ENCODE measurements at regions not wholly inside any gene's neighbourhood (a gene's known extent, or its start where the extent isn't known, plus 50 kb on each side); places are given as distances from the start of the nearest gene placed in this dataset.
A peak's percentile ranks its signal among the peaks of the same experiment; 100 is the strongest.

DNA sequence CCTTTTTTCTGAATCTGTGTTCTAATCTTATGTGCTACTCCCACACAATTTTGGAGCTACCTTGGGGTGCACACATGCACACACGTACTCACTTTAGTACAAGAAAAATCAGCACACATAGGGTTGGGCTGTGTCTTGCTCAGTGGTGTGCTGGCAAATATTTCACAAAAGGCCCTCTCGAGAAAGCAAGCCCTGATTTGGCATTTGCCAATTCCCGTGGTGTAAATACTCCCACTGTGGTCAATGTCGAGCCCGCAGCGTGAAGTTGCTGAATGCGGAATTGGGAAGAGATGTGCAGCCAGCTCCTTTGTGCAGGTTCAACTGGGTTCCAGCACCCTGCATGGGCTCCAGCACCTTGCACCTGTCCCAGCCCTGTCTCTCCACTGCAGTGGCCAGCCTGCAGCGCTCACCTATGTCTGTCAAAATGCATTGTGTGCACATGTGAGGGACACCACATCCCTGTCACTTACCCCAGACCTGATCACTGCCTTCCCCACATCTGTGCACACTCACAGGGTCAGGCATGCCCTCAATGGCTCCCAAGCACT lies 78.4 kb upstream of the WNT4 start:
- Histone ChIP-seq H3K27me3 (ENCODE audit: insufficient read depth, low read length) (peaks cover 17% of the 10 kb centered on the region), H4K20me1 (ENCODE audit: insufficient read depth, low read length) (no peaks in the 10 kb centered on the region), H3K36me3 (ENCODE audit: insufficient read depth, low read length) (no peaks in the 10 kb centered on the region), H2AFZ (ENCODE audit: low read length) (no peak overlapping the region), H3K4me1 (ENCODE audit: insufficient read depth, low read length) (no peaks in the 10 kb centered on the region), H3K79me2 (ENCODE audit: insufficient read depth, low read length) (no peaks in the 10 kb centered on the region), H3K9me3 (ENCODE audit: low read depth, low read length) (no peaks in the 10 kb centered on the region), H3K4me2 (ENCODE audit: insufficient read depth, low read length) (no peak overlapping the region), H3K27ac (ENCODE audit: low read depth, low read length) (no peak overlapping the region), H3K4me3 (ENCODE audit: insufficient read depth, low read length) (no peak overlapping the region)
- no peak for DNase-seq (ENCODE audit: insufficient read length, low spot score, missing footprints)
- TF ChIP-seq, protein P1, sequence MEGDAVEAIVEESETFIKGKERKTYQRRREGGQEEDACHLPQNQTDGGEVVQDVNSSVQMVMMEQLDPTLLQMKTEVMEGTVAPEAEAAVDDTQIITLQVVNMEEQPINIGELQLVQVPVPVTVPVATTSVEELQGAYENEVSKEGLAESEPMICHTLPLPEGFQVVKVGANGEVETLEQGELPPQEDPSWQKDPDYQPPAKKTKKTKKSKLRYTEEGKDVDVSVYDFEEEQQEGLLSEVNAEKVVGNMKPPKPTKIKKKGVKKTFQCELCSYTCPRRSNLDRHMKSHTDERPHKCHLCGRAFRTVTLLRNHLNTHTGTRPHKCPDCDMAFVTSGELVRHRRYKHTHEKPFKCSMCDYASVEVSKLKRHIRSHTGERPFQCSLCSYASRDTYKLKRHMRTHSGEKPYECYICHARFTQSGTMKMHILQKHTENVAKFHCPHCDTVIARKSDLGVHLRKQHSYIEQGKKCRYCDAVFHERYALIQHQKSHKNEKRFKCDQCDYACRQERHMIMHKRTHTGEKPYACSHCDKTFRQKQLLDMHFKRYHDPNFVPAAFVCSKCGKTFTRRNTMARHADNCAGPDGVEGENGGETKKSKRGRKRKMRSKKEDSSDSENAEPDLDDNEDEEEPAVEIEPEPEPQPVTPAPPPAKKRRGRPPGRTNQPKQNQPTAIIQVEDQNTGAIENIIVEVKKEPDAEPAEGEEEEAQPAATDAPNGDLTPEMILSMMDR (IDR thresholded peaks at IDR 0.05; ENCODE audit: extremely low read depth, low read depth, low read length), result no peak

GRCh38 chr1:22222723-22223122 lies 79.8 kb upstream of the WNT4 start:
- no peak overlapping the region for H3K4me2 ChIP-seq (ENCODE audit: insufficient read depth, low read length)
- no peak overlapping the region for H3K27ac ChIP-seq (ENCODE audit: low read depth, low read length)
- no peaks in the 10 kb centered on the region for H3K9me3 ChIP-seq (ENCODE audit: low read depth, low read length)
- DNase-seq (ENCODE audit: insufficient read length, low spot score, missing footprints), result no peak
- H3K4me1 ChIP-seq (ENCODE audit: insufficient read depth, low read length), result no peaks in the 10 kb centered on the region
- H4K20me1 ChIP-seq (ENCODE audit: insufficient read depth, low read length), result no peaks in the 10 kb centered on the region
- no peak overlapping the region for H2AFZ ChIP-seq (ENCODE audit: low read length)
- H3K4me3 ChIP-seq (ENCODE audit: insufficient read depth, low read length), result no peak overlapping the region
- peaks cover 16% of the 10 kb centered on the region for H3K27me3 ChIP-seq (ENCODE audit: insufficient read depth, low read length)
- H3K36me3 ChIP-seq (ENCODE audit: insufficient read depth, low read length), result no peaks in the 10 kb centered on the region
- H3K79me2 ChIP-seq (ENCODE audit: insufficient read depth, low read length), result no peaks in the 10 kb centered on the region
- TF ChIP-seq, protein P1 (IDR thresholded peaks at IDR 0.05; ENCODE audit: extremely low read depth, low read depth, low read length), result no peak

- Histone ChIP-seq H4K20me1 (ENCODE audit: insufficient read depth, low read length) (no peaks in the 10 kb centered on the region), H2AFZ (ENCODE audit: low read length) (no peak overlapping the region), H3K36me3 (ENCODE audit: insufficient read depth, low read length) (no peaks in the 10 kb centered on the region), H3K9me3 (ENCODE audit: low read depth, low read length) (no peaks in the 10 kb centered on the region), H3K27ac (ENCODE audit: low read depth, low read length) (no peak overlapping the region), H3K4me1 (ENCODE audit: insufficient read depth, low read length) (no peaks in the 10 kb centered on the region), H3K27me3 (ENCODE audit: insufficient read depth, low read length) (peaks cover 18% of the 10 kb centered on the region), H3K4me2 (ENCODE audit: insufficient read depth, low read length) (no peak overlapping the region), H3K4me3 (ENCODE audit: insufficient read depth, low read length) (no peak overlapping the region), H3K79me2 (ENCODE audit: insufficient read depth, low read length) (no peaks in the 10 kb centered on the region)
- TF ChIP-seq, protein P1 (IDR thresholded peaks at IDR 0.05; ENCODE audit: extremely low read depth, low read depth, low read length), result no peak
- peak; percentile 22 for DNase-seq (ENCODE audit: insufficient read length, low spot score, missing footprints)
These were observed 80.3 kb upstream of the WNT4 start for GRCh38 chr1:22223176-22223575.

DNA sequence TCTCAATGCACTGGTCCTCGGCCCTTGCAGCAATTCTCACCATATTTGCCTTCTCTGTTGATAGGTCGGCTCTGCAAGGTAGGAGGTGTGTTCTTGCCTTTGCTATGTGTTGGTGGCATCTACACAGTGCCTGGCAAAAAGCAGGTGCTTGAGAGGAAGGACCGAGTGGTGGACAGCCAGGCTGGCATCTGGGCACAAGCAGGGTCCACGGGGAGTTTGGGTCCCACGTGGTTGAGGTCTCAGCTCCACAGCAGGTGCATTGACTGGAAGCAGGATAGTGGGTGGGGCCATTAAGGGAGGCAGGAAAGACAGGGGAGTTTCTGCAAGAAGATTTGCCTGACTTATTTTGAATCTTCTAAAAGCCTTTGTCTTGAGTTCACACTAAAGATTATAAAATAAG lies 81.2 kb upstream of the WNT4 start:
- Histone ChIP-seq H3K27me3 (ENCODE audit: insufficient read depth, low read length) (peaks cover 19% of the 10 kb centered on the region), H3K27ac (ENCODE audit: low read depth, low read length) (no peak overlapping the region), H3K4me3 (ENCODE audit: insufficient read depth, low read length) (no peak overlapping the region)

More for the DNA sequence above, 81.2 kb upstream of the WNT4 start:
- Histone ChIP-seq H2AFZ (ENCODE audit: low read length) (no peak overlapping the region), H4K20me1 (ENCODE audit: insufficient read depth, low read length) (no peaks in the 10 kb centered on the region), H3K9me3 (ENCODE audit: low read depth, low read length) (no peaks in the 10 kb centered on the region), H3K4me1 (ENCODE audit: insufficient read depth, low read length) (no peaks in the 10 kb centered on the region), H3K36me3 (ENCODE audit: insufficient read depth, low read length) (no peaks in the 10 kb centered on the region), H3K79me2 (ENCODE audit: insufficient read depth, low read length) (no peaks in the 10 kb centered on the region), H3K4me2 (ENCODE audit: insufficient read depth, low read length) (no peak overlapping the region)
- TF ChIP-seq, protein P1 (IDR thresholded peaks at IDR 0.05; ENCODE audit: extremely low read depth, low read depth, low read length), result no peak
- DNase-seq (ENCODE audit: insufficient read length, low spot score, missing footprints), result peak; percentile 48

Measured in osteoblast (primary cell).